ENCODE measurements at regions not wholly inside any gene's neighbourhood (a gene's known extent, or its start where the extent isn't known, plus 50 kb on each side); places are given as distances from the start of the nearest gene placed in this dataset.

GRCh38 chrX:39848900-39849299 lies 248.9 kb downstream of the BCOR start:
- DNase-seq, result no peak

- DNase-seq, result no peak
Measured at GRCh38 chrX:39850209-39850608, 247.5 kb downstream of the BCOR start.

DNA sequence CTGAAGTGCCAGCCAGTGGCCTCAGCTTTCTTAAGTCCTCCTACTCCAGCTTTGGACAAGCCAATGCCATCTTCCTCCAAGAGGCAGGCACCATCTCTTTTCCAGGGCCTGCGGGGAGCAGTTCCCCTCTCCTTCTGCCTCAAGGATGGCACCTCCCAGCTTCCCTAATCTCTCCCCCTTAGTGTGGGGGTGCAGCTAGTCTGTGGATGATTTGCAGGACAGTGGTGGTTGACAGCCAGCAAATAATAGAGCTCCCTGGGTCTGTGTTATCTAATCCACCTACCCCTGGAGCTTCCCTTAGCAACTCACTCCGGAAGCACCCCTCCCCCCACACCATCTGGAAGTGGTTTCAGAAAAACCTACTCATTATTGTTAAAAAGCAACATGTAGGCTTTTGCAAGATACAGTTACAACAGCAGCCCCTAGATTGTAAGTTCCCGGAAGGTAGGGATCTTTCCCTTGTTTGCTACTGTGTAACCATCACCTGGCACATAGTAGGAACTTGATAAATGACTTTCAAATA lies 247.1 kb downstream of the BCOR start:
- no peak for DNase-seq

- no peak for DNase-seq
Measured at GRCh38 chrX:39851745-39852455, 245.9 kb downstream of the BCOR start.

DNA sequence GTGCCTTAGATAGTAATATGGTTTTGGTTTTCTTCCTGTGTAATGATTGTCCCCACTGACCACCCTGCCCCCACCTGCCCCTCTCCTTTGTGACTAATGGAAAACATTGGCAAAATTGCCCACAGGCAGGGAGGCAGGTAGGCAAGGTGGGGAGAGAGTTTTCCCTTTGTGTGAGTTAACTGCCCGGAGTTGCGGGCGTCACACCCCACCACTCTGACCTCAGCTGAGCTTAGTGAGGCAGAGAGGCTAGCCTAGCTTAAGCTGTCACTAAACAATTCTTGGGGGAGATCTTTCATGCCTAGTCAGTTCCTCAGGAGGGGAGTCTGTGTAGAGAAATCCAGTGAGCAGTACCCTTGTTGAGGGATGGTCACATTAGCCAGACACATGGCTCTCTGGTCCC lies 245.3 kb downstream of the BCOR start:
- no peak for DNase-seq

DNA sequence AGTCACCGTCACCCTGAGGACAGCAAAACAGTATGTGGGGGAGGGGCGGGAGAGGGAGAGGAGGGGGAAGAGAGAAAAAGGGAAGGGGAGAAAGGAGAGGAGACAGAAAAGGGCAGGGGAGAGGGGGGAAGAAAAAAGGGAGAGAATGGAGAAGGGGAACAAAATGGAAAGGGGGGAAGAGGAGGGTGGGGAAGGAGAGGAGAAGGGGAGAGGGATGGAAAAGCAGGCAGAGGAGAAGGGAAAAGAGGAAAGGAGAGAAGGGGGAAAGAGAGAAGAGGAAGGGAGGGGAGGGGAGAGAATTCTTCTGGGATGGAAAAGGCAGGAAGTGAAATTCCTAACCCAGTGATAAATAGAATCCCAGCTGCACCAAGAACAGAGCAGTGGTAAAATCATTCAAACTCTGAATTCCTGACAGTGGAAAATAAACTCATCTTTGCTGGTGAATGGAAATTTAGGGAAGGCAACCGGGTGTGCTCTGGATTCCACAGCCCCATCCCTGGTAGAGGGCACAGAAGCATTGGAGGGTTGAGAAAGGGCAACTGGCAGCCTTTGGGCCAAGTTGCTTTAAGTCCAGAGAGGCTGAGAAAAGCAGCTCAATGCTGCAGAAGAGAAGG lies 244.2 kb downstream of the BCOR start:
- DNase-seq, result no peak

DNA sequence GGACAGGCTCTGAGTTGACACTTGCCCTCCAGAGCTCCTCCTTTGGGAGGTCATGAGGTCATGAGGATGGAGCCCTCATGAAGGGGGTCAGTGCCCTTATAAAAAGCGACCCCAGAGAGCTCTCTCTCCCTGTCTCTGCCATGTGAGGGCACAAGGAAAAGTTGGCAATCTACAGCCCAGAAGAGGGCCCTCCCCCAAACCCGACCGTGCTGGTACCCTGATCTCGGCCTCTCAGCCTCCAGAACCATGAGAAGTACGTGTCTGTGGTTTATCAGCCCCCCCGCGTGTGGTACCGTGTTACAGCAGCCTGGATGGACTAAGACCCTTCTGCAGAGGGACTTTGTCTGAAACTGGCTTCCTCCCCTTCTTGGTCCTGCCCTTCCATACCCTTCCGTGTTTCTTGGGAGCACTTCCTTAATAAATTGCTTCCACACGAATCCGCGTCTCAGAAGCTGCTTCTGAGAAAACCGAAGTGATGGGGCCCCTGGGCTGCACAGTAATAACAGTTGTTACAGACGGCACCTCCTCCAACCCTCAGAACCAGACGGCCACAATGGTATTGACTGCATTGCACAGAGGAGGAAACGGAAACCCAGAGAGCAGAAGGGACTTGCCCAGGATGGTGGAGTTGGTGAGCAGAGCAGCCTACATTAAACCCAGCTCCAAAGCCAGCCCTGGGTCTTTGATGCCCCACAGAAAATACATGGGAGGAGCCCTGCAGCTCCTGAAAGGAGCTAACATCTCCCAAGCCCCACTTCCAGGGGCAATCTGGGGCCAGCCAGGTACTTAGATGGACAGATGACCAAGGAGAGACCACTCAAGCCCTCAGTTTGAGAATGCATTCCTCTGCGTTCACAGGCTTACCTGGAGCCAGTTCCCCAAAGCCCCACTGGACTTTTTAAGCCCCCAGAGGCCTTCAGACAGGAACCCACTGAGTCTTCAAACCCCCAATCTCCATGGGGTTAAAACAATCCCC lies 242.7 kb downstream of the BCOR start:
- no peak for DNase-seq

DNA sequence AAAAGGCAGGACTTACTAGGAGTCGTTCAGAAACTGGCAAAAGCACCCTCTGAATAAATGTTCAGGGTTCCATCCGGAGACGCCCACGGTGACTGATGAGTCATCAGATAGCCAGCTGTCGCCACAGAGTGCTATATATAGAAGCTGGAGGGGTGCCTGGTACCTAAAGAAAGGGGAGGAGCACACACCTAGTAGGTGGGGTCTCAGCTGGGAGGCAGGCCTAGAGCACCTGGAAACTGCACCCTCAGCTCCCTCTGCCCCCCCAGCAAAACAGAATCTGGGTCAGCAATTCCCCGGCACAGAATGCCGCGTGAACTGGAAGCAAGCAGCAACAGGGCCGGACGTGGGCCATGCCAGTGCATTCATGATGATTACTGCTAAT lies 242.0 kb downstream of the BCOR start:
- peak; percentile 43 for DNase-seq

- no peak for DNase-seq
Measured at GRCh38 chrX:39856472-39857121, 241.2 kb downstream of the BCOR start.

DNA sequence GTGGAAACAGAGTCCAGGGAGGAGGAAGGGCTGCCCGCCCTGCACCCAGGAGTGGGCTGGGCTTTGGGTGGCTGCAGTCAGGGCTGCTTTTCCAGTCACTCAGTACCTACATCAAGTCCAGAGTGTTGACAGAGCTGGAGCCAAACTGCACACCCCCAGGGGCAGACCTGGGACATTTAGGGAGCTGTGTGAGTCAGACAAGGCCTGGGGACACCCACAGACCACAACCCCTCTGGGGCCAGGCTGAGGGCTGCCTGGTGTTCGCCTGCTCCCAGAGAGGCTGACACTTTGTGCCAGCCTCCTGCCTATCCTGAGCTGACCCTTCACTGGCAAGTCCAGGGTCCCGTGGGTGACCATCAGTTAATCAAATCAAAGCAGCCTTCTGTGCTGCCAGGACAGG lies 240.0 kb downstream of the BCOR start:
- DNase-seq, result no peak

- no peak for DNase-seq
Measured at GRCh38 chrX:39859991-39860861, 237.5 kb downstream of the BCOR start.

- no peak for DNase-seq
Measured at GRCh38 chrX:39862963-39863362, 234.8 kb downstream of the BCOR start.

GRCh38 chrX:39866229-39866628 lies 231.5 kb downstream of the BCOR start:
- DNase-seq, result no peak

- no peak for DNase-seq
Measured at GRCh38 chrX:39869846-39870601, 227.7 kb downstream of the BCOR start.

GRCh38 chrX:39871648-39872047 lies 226.1 kb downstream of the BCOR start:
- no peak for DNase-seq

DNA sequence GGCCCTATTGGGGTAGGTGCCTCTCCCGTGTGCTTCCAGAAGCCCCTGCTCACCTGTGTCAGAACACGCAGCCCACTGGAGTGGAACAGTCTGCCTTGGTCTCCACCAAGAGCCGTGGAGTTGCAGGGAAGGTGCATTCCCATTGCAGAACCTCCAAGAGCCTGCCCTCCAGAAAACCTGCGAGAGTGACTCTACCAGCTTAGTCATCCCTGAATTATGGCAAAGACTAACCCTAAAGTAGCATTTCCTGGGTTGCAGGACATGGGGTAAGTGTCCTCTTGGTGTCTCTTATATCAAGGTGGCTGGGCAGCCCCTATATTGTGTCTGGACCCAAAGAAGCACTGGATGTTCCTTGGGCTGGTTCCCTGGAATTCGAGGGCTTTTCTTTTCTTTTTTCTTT lies 224.6 kb downstream of the BCOR start:
- no peak for DNase-seq

DNA sequence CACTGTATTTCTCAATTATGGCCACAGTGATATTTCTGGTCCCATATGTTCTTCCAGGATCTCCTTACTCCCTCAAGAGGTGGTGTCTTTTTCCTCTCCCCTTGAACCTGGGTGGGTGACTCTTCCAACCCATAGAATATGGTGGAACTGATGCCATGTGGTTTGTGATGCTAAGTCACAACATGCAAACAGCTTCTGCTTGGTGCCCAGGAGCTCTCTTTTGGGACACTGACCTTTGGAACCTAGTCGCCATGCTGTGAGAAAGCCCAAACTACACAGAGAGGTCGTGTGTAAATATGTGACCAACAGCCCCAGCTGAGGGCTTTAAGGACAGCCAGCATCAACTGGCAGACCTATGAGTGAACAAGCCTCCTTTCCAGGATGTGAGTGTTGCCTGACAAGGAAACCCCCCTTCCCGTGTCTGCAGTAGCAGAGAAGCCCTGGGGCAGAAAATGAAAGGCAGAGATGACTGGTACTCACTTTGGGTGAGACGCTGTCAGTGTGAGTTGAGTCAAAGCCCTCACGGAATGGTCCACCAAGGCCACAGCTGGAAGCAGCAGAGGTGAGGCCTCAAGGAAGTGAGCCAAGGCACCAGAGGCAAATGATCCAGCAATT lies 223.4 kb downstream of the BCOR start:
- DNase-seq, result no peak

- no peak for DNase-seq
Measured at GRCh38 chrX:39875834-39876628, 221.7 kb downstream of the BCOR start.

DNA sequence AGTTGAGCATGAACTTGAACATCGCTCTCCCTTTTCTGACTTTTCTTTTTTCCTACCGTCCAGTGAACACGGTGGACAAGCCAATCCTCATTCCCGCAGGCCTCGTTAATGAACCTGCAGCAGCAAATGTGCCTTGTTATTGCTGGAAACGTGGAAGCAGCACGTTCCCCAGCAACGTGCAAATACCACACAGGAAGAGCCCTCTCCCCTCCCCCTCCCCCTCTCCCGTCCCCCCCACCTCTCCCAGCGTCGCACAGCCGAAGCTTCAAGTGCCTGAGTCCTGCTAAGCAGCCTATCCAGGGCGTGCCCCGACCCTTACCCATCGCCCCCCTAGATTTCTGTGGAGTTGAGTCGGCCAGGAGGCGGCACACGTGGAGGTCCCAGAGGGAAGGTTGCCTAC lies 219.9 kb downstream of the BCOR start:
- no peak for DNase-seq

- DNase-seq, result no peak
Measured at GRCh38 chrX:39883666-39884065, 214.1 kb downstream of the BCOR start.

All from NCI-H2081 treated with DMSO at 0.1 percent for 48 hours (cell line).